DMS53 treated with DMSO at 0.1 percent for 48 hours (cell line): ENCODE measurements at regions not wholly inside any gene's neighbourhood (a gene's known extent, or its start where the extent isn't known, plus 50 kb on each side); places are given as distances from the start of the nearest gene placed in this dataset.

Experiments
- DNase-seq: peaks from one replicate; lab custom pipeline; 2025; ENCODE audit not compliant: unreplicated experiment; lab: John Stamatoyannopoulos, UW

- no peak for DNase-seq
Observed at GRCh38 chr9:23934291-23934906, 108.4 kb upstream of the ELAVL2 start.

GRCh38 chr9:23933348-23933747 lies 107.3 kb upstream of the ELAVL2 start:
- no peak for DNase-seq

GRCh38 chr9:23926368-23926767 lies 100.3 kb upstream of the ELAVL2 start:
- no peak for DNase-seq

GRCh38 chr9:23914431-23915003 lies 88.5 kb upstream of the ELAVL2 start:
- no peak for DNase-seq

- no peak for DNase-seq
Observed at GRCh38 chr9:23907343-23907742, 81.3 kb upstream of the ELAVL2 start.

GRCh38 chr9:23887781-23888180 lies 61.7 kb upstream of the ELAVL2 start:
- no peak for DNase-seq
